ENCODE measurements at regions not wholly inside any gene's neighbourhood (a gene's known extent, or its start where the extent isn't known, plus 50 kb on each side); places are given as distances from the start of the nearest gene placed in this dataset.
"Not testable (repeated sequence)": the region's sequence is repeated elsewhere in the genome, so short reads cannot be mapped to it uniquely, and the experiment has no call there.

GRCh38 chr3:153553605-153553945, 391.5 kb downstream of the RAP2B start:
- no peak overlapping the region for H3K27ac ChIP-seq (ENCODE audit: insufficient read depth, low read depth, low read length, poor library complexity, severe bottlenecking)
- WGBS, 2 experiments, result 92% methylated on average over 2 of the region's 2 CpGs

GRCh38 chr3:153555919-153556318, 393.9 kb downstream of the RAP2B start:
- no peak overlapping the region for H3K27ac ChIP-seq (ENCODE audit: insufficient read depth, low read depth, low read length, poor library complexity, severe bottlenecking)
- 90% methylated on average over 2 of the region's 2 CpGs; no CpG with 5 or more reads in 1 of the 2 experiments for WGBS, 2 experiments
- no peaks in the 10 kb centered on the region for H3K4me1 ChIP-seq (ENCODE audit: control insufficient read depth, insufficient read depth, low read length)
- H3K36me3 ChIP-seq (ENCODE audit: control insufficient read depth, insufficient read depth, low read length), result no peaks in the 10 kb centered on the region
- no peaks in the 10 kb centered on the region for H3K27me3 ChIP-seq (ENCODE audit: control insufficient read depth, insufficient read depth, low read length, poor library complexity, severe bottlenecking)
- H3K9me3 ChIP-seq (ENCODE audit: control insufficient read depth, low read length), result no peaks in the 10 kb centered on the region
- H3K4me3 ChIP-seq (ENCODE audit: insufficient read depth, low read depth, low read length), result no peak overlapping the region

More at GRCh38 chr3:153553605-153553945, 391.5 kb downstream of the RAP2B start:
- Histone ChIP-seq H3K4me1 (ENCODE audit: control insufficient read depth, insufficient read depth, low read length) (no peaks in the 10 kb centered on the region), H3K9me3 (ENCODE audit: control insufficient read depth, low read length) (no peaks in the 10 kb centered on the region), H3K27me3 (ENCODE audit: control insufficient read depth, insufficient read depth, low read length, poor library complexity, severe bottlenecking) (no peaks in the 10 kb centered on the region), H3K36me3 (ENCODE audit: control insufficient read depth, insufficient read depth, low read length) (no peaks in the 10 kb centered on the region), H3K4me3 (ENCODE audit: insufficient read depth, low read depth, low read length) (no peak overlapping the region)

- not testable (repeated sequence) for H3K4me1 ChIP-seq (ENCODE audit: control insufficient read depth, insufficient read depth, low read length); H3K4me3 ChIP-seq (ENCODE audit: insufficient read depth, low read depth, low read length); H3K9me3 ChIP-seq (ENCODE audit: control insufficient read depth, low read length); H3K27ac ChIP-seq (ENCODE audit: insufficient read depth, low read depth, low read length, poor library complexity, severe bottlenecking); H3K36me3 ChIP-seq (ENCODE audit: control insufficient read depth, insufficient read depth, low read length); H3K27me3 ChIP-seq (ENCODE audit: control insufficient read depth, insufficient read depth, low read length, poor library complexity, severe bottlenecking)
- WGBS, 2 experiments, result 82 to 92% methylated on average over 1 of the region's 1 CpG
Observed at GRCh38 chr3:153559366-153559765, 397.3 kb downstream of the RAP2B start.

- Histone ChIP-seq H3K36me3 (ENCODE audit: control insufficient read depth, insufficient read depth, low read length) (no peaks in the 10 kb centered on the region), H3K4me1 (ENCODE audit: control insufficient read depth, insufficient read depth, low read length) (no peaks in the 10 kb centered on the region), H3K27me3 (ENCODE audit: control insufficient read depth, insufficient read depth, low read length, poor library complexity, severe bottlenecking) (no peaks in the 10 kb centered on the region), H3K27ac (ENCODE audit: insufficient read depth, low read depth, low read length, poor library complexity, severe bottlenecking) (no peak overlapping the region), H3K9me3 (ENCODE audit: control insufficient read depth, low read length) (no peaks in the 10 kb centered on the region), H3K4me3 (ENCODE audit: insufficient read depth, low read depth, low read length) (no peak overlapping the region)
- 100% methylated on average over 1 of the region's 1 CpG for WGBS, 2 experiments
Observed at GRCh38 chr3:153567011-153567410, 405.0 kb downstream of the RAP2B start.

- H3K4me1 ChIP-seq (ENCODE audit: control insufficient read depth, insufficient read depth, low read length), result no peaks in the 10 kb centered on the region
- H3K9me3 ChIP-seq (ENCODE audit: control insufficient read depth, low read length), result no peaks in the 10 kb centered on the region
- no peaks in the 10 kb centered on the region for H3K36me3 ChIP-seq (ENCODE audit: control insufficient read depth, insufficient read depth, low read length)
- no peak overlapping the region for H3K27ac ChIP-seq (ENCODE audit: insufficient read depth, low read depth, low read length, poor library complexity, severe bottlenecking)
- no peak overlapping the region for H3K4me3 ChIP-seq (ENCODE audit: insufficient read depth, low read depth, low read length)
- H3K27me3 ChIP-seq (ENCODE audit: control insufficient read depth, insufficient read depth, low read length, poor library complexity, severe bottlenecking), result no peaks in the 10 kb centered on the region
Observed at GRCh38 chr3:153567556-153567955, 405.5 kb downstream of the RAP2B start.

GRCh38 chr3:153570481-153570880, 408.5 kb downstream of the RAP2B start:
- H3K4me3 ChIP-seq (ENCODE audit: insufficient read depth, low read depth, low read length); H3K36me3 ChIP-seq (ENCODE audit: control insufficient read depth, insufficient read depth, low read length); H3K27ac ChIP-seq (ENCODE audit: insufficient read depth, low read depth, low read length, poor library complexity, severe bottlenecking); H3K9me3 ChIP-seq (ENCODE audit: control insufficient read depth, low read length); H3K4me1 ChIP-seq (ENCODE audit: control insufficient read depth, insufficient read depth, low read length); H3K27me3 ChIP-seq (ENCODE audit: control insufficient read depth, insufficient read depth, low read length, poor library complexity, severe bottlenecking): not testable (repeated sequence)
- WGBS, 2 experiments, result 88 to 100% methylated on average over 1 of the region's 1 CpG

GRCh38 chr3:153572165-153572564, 410.1 kb downstream of the RAP2B start:
- Histone ChIP-seq H3K27ac (ENCODE audit: insufficient read depth, low read depth, low read length, poor library complexity, severe bottlenecking) (no peak overlapping the region), H3K36me3 (ENCODE audit: control insufficient read depth, insufficient read depth, low read length) (no peaks in the 10 kb centered on the region), H3K4me3 (ENCODE audit: insufficient read depth, low read depth, low read length) (no peak overlapping the region), H3K4me1 (ENCODE audit: control insufficient read depth, insufficient read depth, low read length) (no peaks in the 10 kb centered on the region), H3K27me3 (ENCODE audit: control insufficient read depth, insufficient read depth, low read length, poor library complexity, severe bottlenecking) (no peaks in the 10 kb centered on the region), H3K9me3 (ENCODE audit: control insufficient read depth, low read length) (no peaks in the 10 kb centered on the region)
- WGBS, 2 experiments, result 94 to 95% methylated on average over 3 of the region's 3 CpGs

- 41 to 78% methylated on average over 1 to 2 of the region's 2 CpGs for WGBS, 2 experiments
- Histone ChIP-seq H3K4me1 (ENCODE audit: control insufficient read depth, insufficient read depth, low read length) (no peaks in the 10 kb centered on the region), H3K4me3 (ENCODE audit: insufficient read depth, low read depth, low read length) (no peak overlapping the region), H3K27me3 (ENCODE audit: control insufficient read depth, insufficient read depth, low read length, poor library complexity, severe bottlenecking) (no peaks in the 10 kb centered on the region), H3K9me3 (ENCODE audit: control insufficient read depth, low read length) (no peaks in the 10 kb centered on the region), H3K27ac (ENCODE audit: insufficient read depth, low read depth, low read length, poor library complexity, severe bottlenecking) (no peak overlapping the region), H3K36me3 (ENCODE audit: control insufficient read depth, insufficient read depth, low read length) (no peaks in the 10 kb centered on the region)
Observed at GRCh38 chr3:153572654-153573053, 410.6 kb downstream of the RAP2B start.

GRCh38 chr3:153573481-153573880, 411.5 kb downstream of the RAP2B start:
- Histone ChIP-seq H3K36me3 (ENCODE audit: control insufficient read depth, insufficient read depth, low read length) (no peaks in the 10 kb centered on the region), H3K4me1 (ENCODE audit: control insufficient read depth, insufficient read depth, low read length) (no peaks in the 10 kb centered on the region), H3K4me3 (ENCODE audit: insufficient read depth, low read depth, low read length) (no peak overlapping the region), H3K27ac (ENCODE audit: insufficient read depth, low read depth, low read length, poor library complexity, severe bottlenecking) (no peak overlapping the region), H3K27me3 (ENCODE audit: control insufficient read depth, insufficient read depth, low read length, poor library complexity, severe bottlenecking) (no peaks in the 10 kb centered on the region), H3K9me3 (ENCODE audit: control insufficient read depth, low read length) (no peaks in the 10 kb centered on the region)
- WGBS, 2 experiments, result 94% methylated on average over 2 of the region's 2 CpGs

GRCh38 chr3:153574445-153574844, 412.4 kb downstream of the RAP2B start:
- H3K36me3 ChIP-seq (ENCODE audit: control insufficient read depth, insufficient read depth, low read length), result no peaks in the 10 kb centered on the region
- H3K9me3 ChIP-seq (ENCODE audit: control insufficient read depth, low read length), result no peaks in the 10 kb centered on the region
- no peak overlapping the region for H3K4me3 ChIP-seq (ENCODE audit: insufficient read depth, low read depth, low read length)
- H3K4me1 ChIP-seq (ENCODE audit: control insufficient read depth, insufficient read depth, low read length), result no peaks in the 10 kb centered on the region
- H3K27ac ChIP-seq (ENCODE audit: insufficient read depth, low read depth, low read length, poor library complexity, severe bottlenecking), result no peak overlapping the region
- 94 to 100% methylated on average over 2 of the region's 2 CpGs for WGBS, 2 experiments
- H3K27me3 ChIP-seq (ENCODE audit: control insufficient read depth, insufficient read depth, low read length, poor library complexity, severe bottlenecking), result no peaks in the 10 kb centered on the region

- H3K9me3 ChIP-seq (ENCODE audit: control insufficient read depth, low read length), result no peaks in the 10 kb centered on the region
- no peak overlapping the region for H3K4me3 ChIP-seq (ENCODE audit: insufficient read depth, low read depth, low read length)
- H3K36me3 ChIP-seq (ENCODE audit: control insufficient read depth, insufficient read depth, low read length), result no peaks in the 10 kb centered on the region
- no peaks in the 10 kb centered on the region for H3K27me3 ChIP-seq (ENCODE audit: control insufficient read depth, insufficient read depth, low read length, poor library complexity, severe bottlenecking)
- no peaks in the 10 kb centered on the region for H3K4me1 ChIP-seq (ENCODE audit: control insufficient read depth, insufficient read depth, low read length)
- 91 to 97% methylated on average over 2 to 3 of the region's 3 CpGs for WGBS, 2 experiments
- H3K27ac ChIP-seq (ENCODE audit: insufficient read depth, low read depth, low read length, poor library complexity, severe bottlenecking), result no peak overlapping the region
Observed at GRCh38 chr3:153577059-153577736, 415.2 kb downstream of the RAP2B start.
